Left ventricle myocardium superior (tissue), 1 donor: ENCODE measurements at regions not wholly inside any gene's neighbourhood (a gene's known extent, or its start where the extent isn't known, plus 50 kb on each side); places are given as distances from the start of the nearest gene placed in this dataset.
"Not testable (repeated sequence)": the region's sequence is repeated elsewhere in the genome, so short reads cannot be mapped to it uniquely, and the experiment has no call there.

Experiments used
- ATAC-seq: fragments of 200-7000 bp; cut with Tn5 transposase; one replicate; pipeline ENCODE4 v1.9.1; 2020; ENCODE audit warnings: mild to moderate bottlenecking, moderate library complexity
- DNase-seq: peaks from one replicate; pipeline ENCODE4 v3.0.0-alpha.2; 2020
- intact Hi-C: fragments of 100-400 bp; cut with micrococcal nuclease; formaldehyde crosslinking; loops from one replicate; pipeline ENCODE4 v1.11.0; 2022
- donor health status: DM: no; HTN: yes; CAD: no; lungs with severe emphysema.

- intact Hi-C loops, result no loop called here
- no peak for DNase-seq
- ATAC-seq, result no peak
Observed at GRCh38 chr6:139711804-139712585, 337.5 kb upstream of the CITED2 start.

GRCh38 chr6:139710556-139710955 is 336.1 kb upstream of the CITED2 start:
- intact Hi-C loops, result no loop called here
- DNase-seq (no peak), ATAC-seq (peak; percentile 75)

- DNase-seq, result no peak
Observed at GRCh38 chr6:139708337-139709199, 334.1 kb upstream of the CITED2 start.

GRCh38 chr6:139706912-139707311 is 332.5 kb upstream of the CITED2 start:
- no peak for ATAC-seq
- no peak for DNase-seq
- intact Hi-C loops, result no loop called here

More at GRCh38 chr6:139708337-139709199, 334.1 kb upstream of the CITED2 start:
- intact Hi-C loops, result no loop called here
- peak; percentile 43 for ATAC-seq

- DNase-seq, result no peak
- intact Hi-C loops, result no loop called here
- ATAC-seq, result no peak
Observed at GRCh38 chr6:139705284-139705683, 330.8 kb upstream of the CITED2 start.

- intact Hi-C loops, result no loop called here
- DNase-seq (no peak), ATAC-seq (no peak)
Observed at GRCh38 chr6:139703780-139704179, 329.3 kb upstream of the CITED2 start.

- no peak for ATAC-seq
Observed at GRCh38 chr6:139702706-139703105, 328.3 kb upstream of the CITED2 start.

GRCh38 chr6:139701695-139702094 is 327.2 kb upstream of the CITED2 start:
- no peak for DNase-seq
- intact Hi-C loops, result no loop called here
- ATAC-seq, result no peak

More at GRCh38 chr6:139702706-139703105, 328.3 kb upstream of the CITED2 start:
- intact Hi-C loops, result no loop called here
- DNase-seq, result no peak

- intact Hi-C loops, result no loop called here
- DNase-seq (no peak), ATAC-seq (no peak)
Observed at GRCh38 chr6:139701003-139701402, 326.6 kb upstream of the CITED2 start.

GRCh38 chr6:139699911-139700310 is 325.5 kb upstream of the CITED2 start:
- intact Hi-C loops, result no loop called here
- DNase-seq (no peak), ATAC-seq (no peak)

- peak; percentile 55 for ATAC-seq
- intact Hi-C loops, result no loop called here
- no peak for DNase-seq
Observed at GRCh38 chr6:139699335-139699734, 324.9 kb upstream of the CITED2 start.

GRCh38 chr6:139698526-139699176 is 324.2 kb upstream of the CITED2 start:
- ATAC-seq, result peak; percentile 53
- intact Hi-C loops, result no loop called here
- DNase-seq, result no peak

- intact Hi-C loops, ATAC-seq, DNase-seq: not testable (repeated sequence)
Observed at GRCh38 chr6:139697856-139698255, 323.4 kb upstream of the CITED2 start.

GRCh38 chr6:139696991-139697390 is 322.5 kb upstream of the CITED2 start:
- ATAC-seq, DNase-seq, intact Hi-C loops: not testable (repeated sequence)

- DNase-seq, result no peak
- ATAC-seq, result no peak
- intact Hi-C loops, result no loop called here
Observed at GRCh38 chr6:139695361-139695760, 320.9 kb upstream of the CITED2 start.

- ATAC-seq (no peak), DNase-seq (no peak)
- intact Hi-C loops, result no loop called here
Observed at GRCh38 chr6:139693735-139694134, 319.3 kb upstream of the CITED2 start.

- intact Hi-C loops, result no loop called here
- no peak for DNase-seq
- no peak for ATAC-seq
Observed at GRCh38 chr6:139690007-139690406, 315.6 kb upstream of the CITED2 start.

- ATAC-seq (no peak), DNase-seq (no peak)
- intact Hi-C loops, result no loop called here
Observed at GRCh38 chr6:139687055-139687454, 312.6 kb upstream of the CITED2 start.

GRCh38 chr6:139686308-139686707 is 311.9 kb upstream of the CITED2 start:
- ATAC-seq (no peak), DNase-seq (no peak)
- intact Hi-C loops, result no loop called here

GRCh38 chr6:139685009-139685408 is 310.6 kb upstream of the CITED2 start:
- ATAC-seq (no peak), DNase-seq (no peak)
- intact Hi-C loops, result no loop called here
